ENCODE measurements at regions not wholly inside any gene's neighbourhood (a gene's known extent, or its start where the extent isn't known, plus 50 kb on each side); places are given as distances from the start of the nearest gene placed in this dataset.
"Not testable (repeated sequence)": the region's sequence is repeated elsewhere in the genome, so short reads cannot be mapped to it uniquely, and the experiment has no call there.

- DNase-seq, result no peak
Observed at GRCh38 chr5:118551031-118551430, 437.3 kb downstream of the DTWD2 start.

- DNase-seq, result peak in 1 of 2 experiments; percentile 52
Observed at GRCh38 chr5:118548761-118549720, 439.3 kb downstream of the DTWD2 start.

DNA sequence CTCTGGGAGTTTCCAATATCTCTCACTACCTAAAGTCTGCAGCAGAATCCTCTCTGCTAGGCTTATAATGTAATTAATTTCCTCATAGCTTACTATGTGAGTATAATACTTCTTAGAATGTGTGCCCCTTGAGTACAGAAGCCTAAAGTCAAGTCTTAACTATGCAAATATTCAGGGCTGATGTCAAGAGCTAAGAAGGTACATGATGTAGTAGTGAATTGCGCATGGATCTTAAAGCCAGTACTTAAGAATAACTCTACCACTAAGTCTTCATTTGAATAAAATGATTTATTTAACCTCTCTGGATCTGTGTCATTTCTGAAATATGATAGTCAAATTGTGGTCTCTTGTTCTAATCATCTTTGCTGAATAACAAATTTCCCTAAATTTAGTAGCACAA, 442.9 kb downstream of the DTWD2 start:
- DNase-seq, result no peak

GRCh38 chr5:118544887-118545449, 443.4 kb downstream of the DTWD2 start:
- DNase-seq, result no peak

GRCh38 chr5:118533923-118534322, 454.4 kb downstream of the DTWD2 start:
- DNase-seq, result no peak

DNA sequence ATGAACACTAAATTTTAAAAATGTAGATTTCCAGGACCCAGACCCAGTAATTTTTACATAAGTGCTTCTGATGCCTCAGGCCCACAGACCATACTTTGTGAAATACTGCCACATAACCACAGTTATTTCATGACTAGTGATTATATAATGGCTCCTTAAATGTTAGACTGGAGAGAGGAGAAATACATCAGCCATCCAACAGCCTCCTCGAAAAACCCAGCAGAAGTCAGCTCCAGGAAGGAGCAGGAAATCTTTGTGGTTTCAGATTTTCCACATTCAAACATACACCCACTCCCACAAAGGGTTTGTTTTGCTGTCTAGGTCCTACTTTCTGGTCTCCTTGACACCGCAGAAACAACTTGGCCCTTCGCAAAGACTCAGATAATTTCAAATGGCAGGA, 455.2 kb downstream of the DTWD2 start:
- DNase-seq, result no peak

DNA sequence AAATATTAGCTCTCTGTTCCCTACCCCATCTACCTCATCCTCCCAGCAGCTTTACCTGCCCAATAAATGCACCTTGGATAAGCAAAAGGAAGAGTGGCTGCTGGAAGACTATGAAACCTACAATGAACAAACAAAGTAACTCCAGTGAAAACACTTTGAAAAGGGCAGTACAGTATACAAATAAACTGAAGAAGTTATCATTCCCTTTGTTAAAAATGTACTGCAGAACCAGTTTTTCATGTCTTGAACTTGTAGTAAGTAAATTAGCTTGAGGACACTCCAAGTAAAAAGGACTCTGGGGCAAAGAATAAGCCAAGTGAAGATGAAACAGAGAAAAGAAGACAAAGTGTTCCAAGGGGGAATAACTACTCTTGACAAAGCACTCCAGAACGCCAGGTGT, 457.1 kb downstream of the DTWD2 start:
- DNase-seq, result no peak

DNA sequence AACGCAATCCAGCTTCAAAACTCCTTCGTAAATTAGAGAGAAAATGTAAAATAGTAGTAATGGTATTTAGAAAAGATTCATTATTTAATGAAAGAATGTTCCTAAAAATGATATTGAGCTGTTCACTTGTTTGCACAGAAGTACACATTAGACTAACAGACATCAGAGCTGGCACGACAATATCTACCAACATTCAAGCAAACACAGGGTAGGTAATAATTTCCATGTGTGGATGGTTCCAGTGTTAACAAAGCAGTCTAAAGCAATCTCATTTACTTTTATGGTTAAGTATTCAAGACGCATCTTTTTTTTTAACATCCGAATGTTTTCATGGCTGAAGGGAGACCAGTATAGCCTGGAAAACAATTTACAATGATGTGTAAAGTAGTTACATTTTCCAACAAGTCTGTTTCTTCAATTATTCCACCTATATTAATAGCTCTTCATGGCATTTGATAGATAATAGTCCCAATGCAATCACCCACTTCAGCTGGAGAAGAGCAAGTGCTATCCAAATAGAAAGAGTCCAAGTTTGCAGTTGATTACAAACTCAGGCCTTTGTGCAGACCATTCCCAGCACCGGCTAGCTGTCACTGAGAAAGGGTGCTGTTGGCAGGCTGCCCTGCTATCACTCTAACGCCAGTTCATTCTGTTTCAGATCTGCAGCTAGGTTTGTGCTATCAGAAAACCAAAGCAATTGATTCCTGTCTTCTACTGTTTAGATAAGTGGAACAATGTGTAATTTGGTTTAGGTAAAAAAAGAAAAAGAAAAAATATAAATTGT, 458.8 kb downstream of the DTWD2 start:
- DNase-seq, result no peak

GRCh38 chr5:118522626-118523025, 465.7 kb downstream of the DTWD2 start:
- no peak for DNase-seq

- peak in 1 of 2 experiments; percentile 37 for DNase-seq
Observed at GRCh38 chr5:118520771-118521415, 467.5 kb downstream of the DTWD2 start.

DNA sequence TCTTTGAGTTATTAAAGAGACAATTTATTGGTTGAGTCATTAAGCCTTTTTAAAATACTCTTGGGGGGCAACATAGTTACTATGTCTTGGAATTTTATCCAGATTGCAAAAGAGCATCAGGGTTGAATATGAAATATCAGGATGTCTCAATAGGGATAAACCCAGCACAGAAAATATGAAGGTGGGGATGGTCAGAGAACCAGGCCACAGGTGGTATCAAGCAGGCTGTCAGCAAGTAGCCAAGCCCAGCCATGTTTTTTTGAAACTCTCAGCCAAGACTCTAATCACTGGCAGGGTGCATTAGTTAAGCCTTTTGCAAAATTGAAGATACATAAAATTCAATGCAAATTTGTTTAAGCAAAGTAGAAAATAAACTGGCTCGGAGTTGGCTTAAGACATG, 468.9 kb downstream of the DTWD2 start:
- peak in 1 of 2 experiments; percentile 48 for DNase-seq

DNA sequence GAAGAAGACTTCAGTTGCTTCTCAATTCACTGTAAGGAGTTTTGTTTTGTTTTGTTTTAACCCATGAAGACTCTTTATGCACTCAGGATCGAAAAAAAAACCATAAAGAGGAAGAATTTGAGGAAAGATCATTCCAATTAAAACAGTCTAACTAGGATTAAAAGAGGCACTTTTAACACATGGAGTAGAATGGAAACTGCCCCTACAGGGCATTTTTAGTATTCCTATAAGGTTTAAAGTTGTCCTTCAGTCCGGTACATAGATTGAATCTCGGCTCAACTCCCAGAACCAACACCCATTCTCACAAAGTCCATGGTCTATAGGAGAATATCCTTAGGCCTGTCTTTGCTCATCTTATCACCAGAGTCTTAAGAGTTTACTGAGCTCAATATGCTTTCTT, 469.6 kb downstream of the DTWD2 start:
- DNase-seq, result no peak

DNA sequence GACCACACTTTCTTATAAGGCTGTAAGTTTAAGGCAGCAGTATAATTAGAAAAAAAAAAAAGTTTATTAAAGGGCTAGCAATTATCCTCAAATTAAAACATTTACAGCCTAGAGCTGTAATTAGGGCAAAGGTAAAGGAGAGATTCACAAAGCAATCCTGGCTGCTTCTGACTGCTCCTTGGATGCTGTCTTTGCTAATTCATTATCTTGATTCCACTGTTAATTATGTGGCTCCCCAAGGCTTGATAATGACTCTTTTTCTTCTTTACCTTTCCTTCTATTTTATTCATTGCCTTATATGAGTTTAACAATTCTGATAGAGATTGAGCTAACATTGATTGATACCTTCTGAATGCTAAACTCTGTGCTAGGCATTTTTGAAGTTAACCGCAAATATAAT, 476.5 kb downstream of the DTWD2 start:
- no peak for DNase-seq

DNA sequence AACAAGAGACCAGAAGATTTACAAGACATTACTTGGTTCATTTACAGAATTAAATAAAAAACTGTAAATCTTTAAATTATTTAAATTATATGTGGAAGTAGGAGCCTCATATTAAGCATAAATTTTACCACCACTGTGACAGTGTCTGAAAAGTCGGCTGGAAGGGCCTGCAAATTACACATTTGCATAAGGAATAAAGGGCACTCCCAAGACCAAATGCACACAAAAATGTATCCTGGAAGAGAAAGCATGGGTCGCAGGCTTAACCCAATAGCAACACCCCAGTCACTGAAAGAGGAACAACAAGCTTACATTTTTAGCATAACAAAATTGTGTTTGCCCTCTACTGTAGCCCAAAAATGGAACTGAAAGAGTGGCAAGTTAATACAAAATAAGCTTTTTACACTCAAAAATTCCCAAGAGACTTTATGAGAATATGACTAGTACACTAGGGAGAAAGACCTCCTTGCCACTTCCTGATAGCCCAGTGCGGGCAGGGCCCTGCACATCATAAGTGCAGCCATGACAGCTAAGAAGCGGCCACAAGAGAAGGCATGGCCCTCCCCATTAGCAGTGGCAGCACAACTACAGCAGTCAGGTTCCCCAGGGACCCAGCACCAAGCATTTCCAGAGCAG, 482.0 kb downstream of the DTWD2 start:
- DNase-seq, result no peak

GRCh38 chr5:118502232-118502631, 486.1 kb downstream of the DTWD2 start:
- DNase-seq, result not testable (repeated sequence)

DNA sequence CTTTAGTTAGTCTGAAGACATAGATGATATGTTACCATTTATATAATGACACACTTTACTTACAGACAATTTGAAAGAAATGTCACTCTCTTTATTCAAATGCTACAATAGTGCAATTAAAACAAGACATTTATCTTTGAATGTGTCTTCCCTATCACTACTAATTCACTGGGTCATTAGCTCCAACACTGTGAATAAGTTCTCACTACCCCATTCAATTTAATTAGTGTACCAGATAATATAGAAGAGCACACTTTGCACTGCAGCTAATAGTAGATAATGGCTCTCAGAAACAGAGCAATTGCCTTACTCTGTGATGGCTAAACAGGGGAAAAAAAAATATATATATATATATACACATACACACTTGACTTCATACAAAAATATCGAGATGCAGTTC, 497.0 kb downstream of the DTWD2 start:
- no peak for DNase-seq

DNA sequence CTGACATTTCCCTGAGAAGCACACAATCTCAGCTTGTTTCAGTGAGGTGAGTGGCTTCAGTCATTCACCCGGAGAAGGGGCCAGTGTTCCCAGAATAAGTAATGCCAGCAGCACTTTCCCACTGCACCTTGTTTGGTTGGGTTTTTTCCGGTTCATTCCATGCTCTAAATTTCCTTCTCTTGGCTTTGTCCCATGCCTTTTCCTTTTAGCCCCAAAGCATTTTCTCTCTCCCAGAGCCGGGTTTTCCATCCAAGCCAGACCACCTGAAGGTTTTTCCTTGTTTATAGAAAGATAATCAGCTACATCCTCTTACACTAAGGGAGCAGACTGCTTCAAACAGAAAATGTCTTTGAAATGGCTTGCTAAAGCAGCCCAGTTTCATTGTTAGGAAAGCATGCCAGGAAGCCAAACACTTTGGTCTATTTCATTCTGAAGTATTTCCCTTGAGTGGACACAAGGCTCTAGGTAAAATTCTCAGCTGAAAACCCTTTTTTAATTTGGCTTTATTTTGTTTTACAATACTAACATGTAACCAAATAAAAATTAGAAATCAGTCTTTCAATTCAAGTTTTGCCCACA, 501.6 kb downstream of the DTWD2 start:
- no peak for DNase-seq

- DNase-seq, result no peak
Observed at GRCh38 chr5:118479285-118479684, 509.1 kb downstream of the DTWD2 start.

GRCh38 chr5:118478852-118479251, 509.5 kb downstream of the DTWD2 start:
- DNase-seq, result no peak

- no peak for DNase-seq
Observed at GRCh38 chr5:118468085-118468484, 520.3 kb downstream of the DTWD2 start.

DNA sequence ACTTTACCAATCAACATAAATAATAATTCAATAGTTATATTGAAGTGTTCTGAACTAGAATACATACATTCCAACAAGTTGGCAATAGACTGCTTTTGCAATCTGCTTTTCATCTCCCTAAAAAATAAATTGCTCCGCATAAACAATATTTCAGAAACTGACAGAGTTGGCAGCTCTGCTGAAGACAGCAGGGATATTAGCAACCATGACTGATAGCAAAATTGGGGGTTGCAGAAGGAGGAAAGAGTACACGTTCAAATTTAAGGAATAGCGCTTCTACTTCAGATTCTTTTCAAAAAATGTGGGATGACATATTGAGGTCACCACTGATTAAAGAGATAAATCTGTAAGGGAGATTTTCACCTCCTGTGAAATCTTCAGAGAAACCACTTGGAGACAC, 521.2 kb downstream of the DTWD2 start:
- no peak for DNase-seq

DNA sequence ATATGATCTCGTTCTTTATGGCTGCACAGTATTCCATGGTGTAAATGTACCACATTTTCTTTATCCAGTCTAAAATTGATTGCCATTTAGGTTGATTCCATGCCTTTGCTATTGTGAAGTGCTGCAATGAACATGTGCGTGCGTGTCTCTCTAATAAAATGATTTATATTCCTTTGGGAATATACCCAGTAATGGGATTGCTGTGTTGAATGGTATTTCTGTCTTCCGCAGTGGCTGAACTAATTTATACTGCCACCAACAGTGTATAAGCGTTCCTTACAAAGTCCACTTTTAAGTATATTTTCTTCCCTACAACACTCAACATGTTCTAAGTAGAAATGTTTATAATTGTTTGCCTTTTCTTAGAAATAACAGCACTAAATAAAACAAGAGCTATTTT, 521.9 kb downstream of the DTWD2 start:
- DNase-seq, result no peak

Data from NCI-H446 (cell line).